ENCODE measurements at regions not wholly inside any gene's neighbourhood (a gene's known extent, or its start where the extent isn't known, plus 50 kb on each side); places are given as distances from the start of the nearest gene placed in this dataset.

DNA sequence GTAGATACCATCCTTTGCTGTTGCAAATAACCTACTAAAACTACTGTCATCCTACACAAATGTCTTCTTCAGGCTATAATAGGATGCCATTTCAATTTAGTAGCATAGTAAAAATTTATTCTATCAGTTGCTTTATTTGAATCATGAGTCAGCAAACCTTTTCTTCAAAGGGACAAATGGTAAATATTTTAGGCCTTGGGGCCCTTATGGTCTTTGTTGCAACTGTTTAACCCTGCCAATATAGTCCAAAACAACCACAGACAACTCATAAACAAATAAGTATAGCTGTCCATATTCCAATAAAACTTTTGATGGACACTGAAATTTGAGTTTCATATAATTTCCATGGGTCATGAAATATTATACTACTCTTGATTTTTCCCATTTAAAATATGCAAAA is 54.0 kb upstream of the CCBE1 start:
- no peak for DNase-seq

DNA sequence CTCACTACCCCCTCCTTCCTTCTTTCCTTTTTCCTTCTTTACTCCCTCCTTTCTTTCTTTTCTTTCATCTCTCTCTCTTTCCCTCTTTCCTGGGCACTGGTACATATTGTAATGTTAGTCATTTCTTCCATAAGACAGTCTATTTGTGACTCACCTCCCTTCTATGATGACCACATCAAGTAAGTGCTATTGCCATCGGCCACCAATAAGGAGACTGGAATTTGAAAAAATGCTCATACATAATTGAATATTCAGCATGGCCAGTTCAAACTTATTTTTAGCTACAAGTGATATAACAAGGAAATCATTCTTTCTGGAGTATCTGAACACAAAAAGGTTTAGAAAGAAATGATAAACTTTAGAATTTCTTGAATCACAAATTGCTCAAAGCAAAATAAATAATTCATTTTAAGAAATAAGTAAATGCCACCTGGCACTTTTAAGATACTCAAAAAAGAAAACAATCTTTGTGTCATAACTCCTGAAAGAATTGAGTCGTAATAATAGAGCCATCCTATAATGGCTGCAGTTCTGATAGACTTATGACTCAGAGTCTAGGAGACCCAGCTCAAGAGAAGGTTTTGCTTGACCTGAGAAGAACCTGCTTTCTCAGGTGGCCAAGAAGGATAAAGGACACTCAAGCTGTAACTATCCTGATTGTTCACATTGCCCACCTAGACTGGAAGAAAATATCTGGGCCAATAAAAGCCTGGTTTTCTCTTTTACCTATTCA is 51.6 kb upstream of the CCBE1 start:
- no peak for DNase-seq

Data from NCI-H446 treated with DMSO at 0.1 percent for 48 hours (cell line).